ENCODE measurements at regions not wholly inside any gene's neighbourhood (a gene's known extent, or its start where the extent isn't known, plus 50 kb on each side); places are given as distances from the start of the nearest gene placed in this dataset.

DNA sequence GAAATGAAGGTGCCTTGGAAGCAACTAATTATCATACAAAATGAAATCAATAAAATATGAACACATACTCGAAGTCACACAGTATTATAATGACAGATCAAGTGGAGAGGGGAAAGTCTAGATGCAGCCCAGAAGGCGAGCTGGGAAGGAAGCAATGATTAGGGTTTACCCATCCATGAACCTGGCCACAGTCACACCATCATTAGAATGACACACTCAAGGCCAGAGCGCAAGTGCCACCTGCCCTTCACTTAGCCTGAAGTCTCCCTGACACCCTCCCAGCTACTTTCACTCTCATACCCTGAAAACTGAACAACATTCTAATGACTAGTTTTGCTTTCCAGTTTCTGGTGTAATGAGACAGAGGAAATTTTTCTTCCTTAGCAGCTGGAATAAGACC lies 302.8 kb upstream of the JARID2 start:
- TF ChIP-seq EZH2 (IDR thresholded peaks at IDR 0.05; ENCODE audit: insufficient read depth, poor library complexity, severe bottlenecking) (no peak), EZH2phosphoT487 (IDR thresholded peaks at IDR 0.05; ENCODE audit: insufficient read depth, low read depth) (no peak)

All from GM23248 (cell line).